ENCODE measurements at regions not wholly inside any gene's neighbourhood (a gene's known extent, or its start where the extent isn't known, plus 50 kb on each side); places are given as distances from the start of the nearest gene placed in this dataset.
"Not testable (repeated sequence)": the region's sequence is repeated elsewhere in the genome, so short reads cannot be mapped to it uniquely, and the experiment has no call there.

DNA sequence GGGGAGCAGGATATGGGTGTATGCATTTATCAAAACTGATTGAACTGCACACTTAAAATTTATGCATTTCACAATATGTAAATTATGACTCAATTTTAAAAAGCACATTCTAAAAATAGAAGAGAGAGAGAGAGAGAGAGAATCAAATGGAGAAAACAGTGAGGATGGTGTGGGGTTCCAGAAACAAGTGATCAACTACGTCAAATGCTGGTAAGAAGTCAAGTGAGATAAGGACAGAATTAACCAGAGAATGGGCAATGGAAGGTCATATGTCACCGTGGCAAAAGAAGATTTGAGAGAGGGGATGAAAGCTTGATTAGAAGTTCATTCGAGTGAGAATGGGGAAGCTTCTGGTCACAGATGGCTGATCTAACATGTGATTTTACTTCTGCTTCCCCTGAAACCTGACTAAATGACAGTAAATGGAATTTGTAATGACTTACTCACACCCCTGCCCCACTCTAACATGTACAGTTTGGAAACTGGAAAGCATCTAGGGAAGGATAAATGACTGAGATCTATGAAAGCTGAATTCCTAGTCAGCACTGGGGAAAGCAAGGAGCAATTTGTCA, 276.5 kb upstream of the AMIGO2 start:
- H3K27me3 Mint-ChIP-seq, result no peaks in the 10 kb centered on the region
- peaks cover 0 to 11% (median 2%) of the 10 kb centered on the region in 3 donors for H3K9me3 Mint-ChIP-seq
- H3K36me3 Mint-ChIP-seq, result peaks cover 5% of the 10 kb centered on the region
- peak overlapping the region; percentile 22 to 88 (median 50) for H3K4me3 Mint-ChIP-seq
- peak overlapping the region; percentile 86 to 94 (median 93) for H3K27ac Mint-ChIP-seq
- H3K4me1 Mint-ChIP-seq, result peaks cover 49 to 61% (median 53%) of the 10 kb centered on the region in 3 donors

DNA sequence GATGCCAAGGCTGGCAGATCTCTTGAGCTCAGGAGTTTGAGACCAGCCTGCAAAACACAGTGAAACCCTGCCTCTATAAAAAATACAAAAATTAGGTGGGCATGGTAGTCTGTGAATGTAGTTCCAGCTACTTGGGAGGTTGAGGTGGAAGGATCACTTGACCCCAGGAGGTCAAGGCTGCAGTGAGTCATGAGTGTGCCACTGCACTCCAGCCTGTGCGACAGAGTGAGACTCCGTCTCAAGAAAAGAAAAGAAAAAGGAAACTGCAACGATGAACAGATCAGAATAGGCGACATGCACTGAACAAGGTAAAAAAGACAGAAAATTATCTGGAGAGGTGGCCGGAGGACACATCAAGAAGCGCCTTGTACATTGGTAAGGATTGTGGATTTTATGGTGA, 273.7 kb upstream of the AMIGO2 start:
- Mint-ChIP-seq H3K4me1 (peaks cover 47 to 51% (median 48%) of the 10 kb centered on the region in 3 donors), H3K27me3 (no peaks in the 10 kb centered on the region), H3K4me3 (peak overlapping the region in 3 of 4 donors; percentile 23 to 91 (median 83)), H3K9me3 (peaks cover 0 to 9% (median 2%) of the 10 kb centered on the region in 3 donors), H3K27ac (peak overlapping the region; percentile 77 to 88 (median 80)), H3K36me3 (peaks cover 5% of the 10 kb centered on the region)

DNA sequence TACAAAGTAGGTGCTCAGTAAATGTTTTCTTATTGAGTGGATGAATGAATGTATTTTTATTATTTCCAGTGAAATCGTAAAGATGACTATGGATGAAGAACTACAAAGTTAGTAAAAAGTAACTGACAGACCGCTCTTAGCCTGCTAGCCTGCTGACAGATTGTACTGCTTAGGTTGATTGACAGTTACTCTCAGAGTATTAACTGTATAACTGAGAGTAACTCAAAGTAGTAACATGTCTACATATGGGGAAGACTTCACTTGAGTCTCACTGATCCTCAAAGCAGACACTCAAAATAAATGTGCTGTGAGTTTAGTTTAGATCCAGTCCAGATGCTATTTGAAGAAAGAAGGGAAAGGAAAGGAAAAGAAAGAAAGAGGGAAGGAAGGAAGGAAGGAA, 272.3 kb upstream of the AMIGO2 start:
- H3K9me3 Mint-ChIP-seq, result peaks cover 0 to 6% (median 2%) of the 10 kb centered on the region in 3 donors
- H3K27me3 Mint-ChIP-seq, result no peaks in the 10 kb centered on the region
- H3K4me1 Mint-ChIP-seq, result peaks cover 40 to 43% (median 41%) of the 10 kb centered on the region in 3 donors
- peaks cover 3% of the 10 kb centered on the region for H3K36me3 Mint-ChIP-seq
- peak overlapping the region in 2 of 3 donors; percentile 87 to 88 for H3K27ac Mint-ChIP-seq
- peak overlapping the region in 2 of 4 donors; percentile 18 to 19 for H3K4me3 Mint-ChIP-seq

DNA sequence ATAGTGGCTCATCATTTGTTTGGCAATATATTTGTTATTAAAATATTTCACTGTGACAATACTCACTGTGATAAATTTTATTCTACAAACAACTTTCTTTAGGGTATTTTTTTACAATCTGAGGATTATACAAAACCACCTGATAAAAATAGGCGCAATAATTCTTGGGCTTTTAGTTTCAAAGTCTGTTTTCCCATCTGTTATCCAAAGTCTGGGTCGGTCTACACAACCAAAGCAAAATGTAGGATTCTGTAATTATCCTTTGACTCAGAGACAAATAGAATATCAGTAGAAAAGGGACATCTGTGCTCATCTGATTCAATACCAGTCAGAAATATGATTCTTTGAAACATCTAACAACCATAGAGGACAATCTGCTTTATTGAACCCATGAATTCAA, 271.8 kb upstream of the AMIGO2 start:
- Mint-ChIP-seq H3K4me1 (peaks cover 37 to 41% (median 37%) of the 10 kb centered on the region in 3 donors), H3K9me3 (peaks cover 0 to 6% (median 2%) of the 10 kb centered on the region in 3 donors), H3K27ac (no peak overlapping the region), H3K4me3 (no peak overlapping the region), H3K27me3 (no peaks in the 10 kb centered on the region), H3K36me3 (peaks cover 3% of the 10 kb centered on the region)

DNA sequence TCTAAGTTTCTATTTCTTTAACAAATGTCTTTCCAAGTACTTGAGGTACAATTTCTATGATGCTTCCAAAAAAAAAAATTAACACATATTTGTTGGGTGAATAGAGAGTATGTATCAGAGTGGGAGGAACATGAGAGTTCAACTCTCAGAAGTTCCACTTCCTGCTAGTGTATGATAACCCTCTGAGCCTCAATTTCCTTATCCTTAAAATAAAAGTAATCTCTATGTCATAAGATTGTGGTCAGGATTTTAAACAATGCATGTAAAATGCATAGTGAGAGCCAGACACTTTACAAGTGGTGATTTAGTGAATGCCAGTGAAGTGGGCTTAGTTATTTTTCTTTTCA, 270.3 kb upstream of the AMIGO2 start:
- H3K36me3 Mint-ChIP-seq, result no peaks in the 10 kb centered on the region
- H3K27me3 Mint-ChIP-seq, result no peaks in the 10 kb centered on the region
- H3K9me3 Mint-ChIP-seq, result peaks cover 0 to 6% (median 2%) of the 10 kb centered on the region in 3 donors
- peak overlapping the region in 2 of 4 donors; percentile 25 to 39 for H3K4me3 Mint-ChIP-seq
- H3K27ac Mint-ChIP-seq, result peak overlapping the region in 2 of 3 donors; percentile 57 to 63
- H3K4me1 Mint-ChIP-seq, result peaks cover 24 to 33% (median 28%) of the 10 kb centered on the region in 3 donors

DNA sequence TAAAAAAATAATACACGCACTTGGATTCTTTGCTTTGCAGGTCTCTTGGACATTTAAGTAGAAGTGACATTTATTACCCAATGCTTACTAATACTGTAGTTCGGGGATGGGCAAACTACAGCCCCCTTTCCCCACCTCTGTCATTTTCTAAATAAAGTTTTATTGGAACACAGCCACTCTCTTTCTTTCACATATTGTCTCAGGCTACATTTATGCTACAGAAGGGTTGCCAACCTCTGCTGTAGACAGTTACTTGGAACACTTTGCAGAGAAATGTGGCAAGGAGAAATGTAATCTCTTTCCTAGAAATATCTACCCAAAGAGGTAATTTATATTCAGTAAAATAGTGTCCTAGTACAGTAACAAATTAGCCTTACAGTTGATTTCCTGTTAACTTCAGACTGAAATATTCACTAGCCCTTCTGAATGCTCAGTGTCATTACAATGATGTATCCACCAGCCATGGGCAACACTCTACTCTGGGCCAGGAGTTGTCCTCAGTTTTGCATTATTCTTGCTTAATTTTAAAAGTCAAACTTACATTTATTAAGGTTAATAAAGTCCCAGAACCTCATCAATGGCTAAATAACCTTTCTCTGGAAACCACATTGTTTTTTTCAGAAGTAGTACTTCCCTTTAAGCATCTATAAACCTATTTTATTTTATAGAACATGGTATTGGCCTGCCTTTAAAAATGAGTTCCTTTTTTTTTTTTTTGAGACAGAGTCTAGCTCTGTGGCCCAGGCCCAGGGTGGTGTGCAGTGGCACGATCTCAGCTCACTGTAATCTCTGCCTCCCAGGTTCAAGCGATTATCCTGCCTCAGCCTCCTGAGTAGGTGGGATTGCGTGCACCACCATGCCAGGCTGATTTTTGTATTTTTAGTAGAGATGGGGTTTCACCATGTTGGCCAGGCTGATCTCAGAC, 269.6 kb upstream of the AMIGO2 start:
- Mint-ChIP-seq H3K27me3 (no peaks in the 10 kb centered on the region), H3K4me3 (peak overlapping the region in 3 of 4 donors; percentile 25 to 63 (median 39)), H3K4me1 (peaks cover 24 to 33% (median 28%) of the 10 kb centered on the region in 3 donors), H3K9me3 (peaks cover 0 to 6% (median 2%) of the 10 kb centered on the region in 3 donors), H3K27ac (peak overlapping the region; percentile 57 to 84 (median 63)), H3K36me3 (no peaks in the 10 kb centered on the region)

DNA sequence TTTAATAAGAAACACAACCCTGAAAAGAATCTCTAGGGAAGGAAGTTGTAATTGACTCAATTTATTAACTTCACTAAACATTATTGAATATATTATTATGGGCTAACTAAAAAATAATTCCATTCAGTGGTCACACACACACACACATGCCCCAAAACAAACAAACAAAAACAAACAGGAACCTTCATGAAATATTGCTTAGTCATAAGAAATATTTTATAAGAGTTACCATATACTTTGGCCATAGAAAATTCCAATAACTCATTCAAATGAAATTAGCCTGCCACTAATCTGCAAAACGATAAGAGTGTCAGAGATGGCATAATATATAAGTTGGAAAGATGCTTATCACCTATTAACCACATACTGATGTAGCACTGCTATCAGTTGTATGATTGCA, 268.4 kb upstream of the AMIGO2 start:
- no peaks in the 10 kb centered on the region for H3K27me3 Mint-ChIP-seq
- no peak overlapping the region for H3K27ac Mint-ChIP-seq
- H3K4me1 Mint-ChIP-seq, result peaks cover 16 to 26% (median 19%) of the 10 kb centered on the region in 3 donors
- peaks cover 0 to 2% (median 0%) of the 10 kb centered on the region in 3 donors for H3K9me3 Mint-ChIP-seq
- no peak overlapping the region for H3K4me3 Mint-ChIP-seq
- H3K36me3 Mint-ChIP-seq, result no peaks in the 10 kb centered on the region

DNA sequence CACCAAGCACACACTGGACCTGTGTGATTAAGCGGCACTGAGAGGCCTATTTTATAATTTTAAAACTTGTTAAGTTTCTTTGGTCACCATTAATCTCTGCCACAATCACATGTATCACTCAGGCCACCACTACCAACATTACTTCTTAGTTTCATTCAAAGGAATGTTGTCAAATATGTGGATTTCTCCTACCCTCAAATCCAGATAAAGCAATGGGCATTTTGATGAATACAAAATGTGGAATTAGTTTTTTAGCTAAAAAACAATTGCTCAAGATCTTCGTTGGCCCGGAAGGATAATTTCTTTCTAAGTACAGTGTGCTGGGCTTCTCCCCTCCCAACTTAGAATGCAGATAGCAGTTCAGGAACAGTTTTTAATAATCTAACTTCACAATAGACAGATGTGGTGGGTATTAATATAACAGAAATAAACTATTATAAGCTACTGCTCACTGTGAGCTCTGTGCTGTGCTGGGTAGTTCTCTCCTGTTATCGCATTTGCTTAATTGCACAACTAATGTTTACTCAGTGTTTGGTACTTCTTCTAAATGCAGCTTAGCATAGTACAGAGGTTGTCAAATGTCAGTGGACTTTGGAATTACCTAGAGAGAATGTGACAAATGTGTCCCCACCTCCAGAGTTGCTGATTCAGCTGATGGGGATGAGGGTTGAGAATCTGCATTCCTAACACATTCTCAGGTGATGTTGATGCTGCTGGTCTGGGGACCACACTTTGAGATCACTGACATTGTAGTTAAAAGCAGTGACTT, 266.7 kb upstream of the AMIGO2 start:
- no peak overlapping the region for H3K4me3 Mint-ChIP-seq
- no peaks in the 10 kb centered on the region for H3K36me3 Mint-ChIP-seq
- no peaks in the 10 kb centered on the region for H3K9me3 Mint-ChIP-seq
- no peaks in the 10 kb centered on the region for H3K27me3 Mint-ChIP-seq
- H3K27ac Mint-ChIP-seq, result no peak overlapping the region
- peaks cover 9 to 22% (median 13%) of the 10 kb centered on the region in 3 donors for H3K4me1 Mint-ChIP-seq

DNA sequence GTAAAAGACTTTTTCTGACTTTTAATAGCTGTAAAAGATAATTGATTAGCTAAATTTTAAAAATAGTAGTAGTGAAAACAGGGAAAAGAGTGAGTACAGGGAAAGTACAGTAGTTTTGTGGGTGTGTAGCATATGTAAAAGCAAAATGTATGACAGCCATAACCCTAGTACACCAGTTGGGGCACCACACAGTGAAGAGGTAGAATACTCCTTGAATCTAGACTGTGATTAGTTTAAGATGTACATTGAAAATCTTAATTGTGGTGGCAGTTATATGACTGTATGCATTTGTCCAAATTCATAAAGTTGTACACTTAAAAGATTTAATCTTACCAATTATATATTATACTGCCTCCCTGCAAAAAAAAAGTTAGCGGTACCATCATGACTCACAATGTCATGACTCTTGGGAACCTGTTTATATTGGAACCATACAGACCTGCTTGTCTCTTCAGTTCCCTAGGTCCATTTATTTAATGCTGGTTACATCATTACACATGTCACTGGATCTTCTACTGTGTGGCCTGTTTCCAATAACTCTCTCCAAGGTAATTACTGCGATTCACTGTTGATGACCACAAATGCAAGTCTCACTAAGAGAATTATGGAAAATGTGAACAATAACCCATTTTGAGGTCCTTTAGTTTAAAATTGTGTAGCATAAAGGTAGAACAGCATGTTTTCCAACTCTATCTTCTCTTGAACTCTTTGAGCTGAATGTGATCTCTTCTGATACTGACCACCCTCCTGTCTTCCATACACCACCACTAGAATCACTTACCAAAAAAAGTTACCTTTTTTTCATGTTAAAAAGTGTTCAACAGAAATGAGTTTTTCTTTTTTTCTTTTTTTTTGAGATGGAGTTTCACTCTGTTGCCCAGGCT, 264.2 kb upstream of the AMIGO2 start:
- H3K27ac Mint-ChIP-seq, result no peak overlapping the region
- H3K4me1 Mint-ChIP-seq, result peaks cover 0 to 5% (median 2%) of the 10 kb centered on the region in 3 donors
- no peaks in the 10 kb centered on the region for H3K27me3 Mint-ChIP-seq
- H3K4me3 Mint-ChIP-seq, result no peak overlapping the region
- H3K36me3 Mint-ChIP-seq, result no peaks in the 10 kb centered on the region
- H3K9me3 Mint-ChIP-seq, result no peaks in the 10 kb centered on the region

DNA sequence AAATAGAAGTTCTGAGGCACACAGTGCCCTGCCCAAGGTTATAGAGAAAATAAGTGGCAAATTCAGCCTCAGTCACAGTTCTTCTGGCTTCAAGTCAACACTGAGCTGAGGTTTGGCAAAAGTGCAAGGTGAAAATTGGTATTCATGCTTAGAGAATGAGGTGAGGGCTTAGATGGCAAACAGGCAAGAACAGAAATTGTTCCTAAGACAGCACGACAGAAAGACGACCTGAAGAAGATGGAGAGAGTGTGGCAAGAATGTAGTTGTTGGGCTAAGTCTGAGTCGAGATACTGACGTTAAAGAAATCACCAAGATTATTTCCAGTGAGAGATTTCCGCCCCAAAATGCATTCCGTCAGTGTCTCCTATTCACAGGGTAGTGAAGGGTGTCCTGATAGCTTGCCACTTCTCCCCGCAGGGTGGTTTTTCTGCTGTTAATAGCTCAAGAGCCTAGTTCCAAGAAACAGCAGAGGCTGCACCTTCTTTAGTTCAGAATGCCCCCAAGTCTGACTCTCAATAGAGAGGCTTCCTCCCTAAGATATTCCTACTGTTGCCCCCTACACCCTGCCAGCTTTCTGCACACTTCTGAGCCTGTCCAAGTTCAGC, 260.8 kb upstream of the AMIGO2 start:
- Mint-ChIP-seq H3K27me3 (no peaks in the 10 kb centered on the region), H3K4me1 (peaks cover 5 to 6% (median 6%) of the 10 kb centered on the region in 3 donors), H3K36me3 (peaks cover 2% of the 10 kb centered on the region), H3K4me3 (no peak overlapping the region), H3K27ac (no peak overlapping the region), H3K9me3 (peaks cover 0 to 7% (median 0%) of the 10 kb centered on the region in 3 donors)

DNA sequence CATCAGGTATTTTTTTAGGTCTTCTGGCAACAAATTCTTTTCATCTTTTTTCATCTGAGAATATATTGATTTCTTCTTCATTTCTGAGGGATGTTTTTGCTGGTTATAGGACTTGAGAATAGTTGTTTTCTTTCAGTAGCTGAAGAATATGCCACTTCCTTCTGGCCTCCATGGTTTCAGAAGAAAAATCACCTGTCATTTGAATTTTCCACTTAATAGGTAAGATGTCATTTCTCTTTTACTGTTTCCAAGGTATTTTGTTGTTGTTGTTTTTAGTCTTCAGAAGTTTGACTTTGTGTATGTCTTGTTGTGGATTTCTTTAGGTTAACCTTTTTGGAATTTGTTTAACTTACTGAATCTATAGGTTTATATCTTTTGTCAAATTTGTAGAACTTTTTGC, 257.8 kb upstream of the AMIGO2 start:
- no peak overlapping the region for H3K27ac Mint-ChIP-seq
- no peaks in the 10 kb centered on the region for H3K27me3 Mint-ChIP-seq

DNA sequence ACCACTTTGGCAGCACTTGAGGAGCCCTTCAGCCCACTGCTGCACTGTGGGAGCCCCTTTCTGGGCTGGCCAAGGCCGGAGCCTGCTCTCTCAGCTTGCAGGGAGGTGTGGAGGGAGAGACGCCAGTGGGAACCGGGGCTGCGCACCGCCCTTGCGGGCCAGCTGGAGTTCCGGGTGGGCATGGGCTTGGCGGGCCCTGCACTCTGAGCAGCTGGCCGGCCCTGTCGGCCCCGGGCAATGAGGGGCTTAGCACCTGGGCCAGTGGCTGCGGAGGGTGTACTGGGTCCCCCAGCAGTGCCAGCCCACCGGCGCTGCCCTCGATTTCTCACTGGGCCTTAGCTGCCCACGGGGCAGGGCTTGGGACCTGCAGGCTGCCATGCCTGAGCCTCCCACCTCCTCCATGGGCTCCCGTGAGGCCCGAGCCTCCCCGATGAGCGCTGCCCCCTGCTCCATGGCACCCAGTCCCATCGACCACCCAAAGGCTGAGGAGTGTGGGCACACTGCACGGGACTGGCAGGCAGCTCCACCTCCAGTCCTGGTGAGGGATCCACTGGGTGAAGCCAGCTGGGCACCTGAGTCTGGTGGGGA, 253.6 kb upstream of the AMIGO2 start:
- H3K36me3 Mint-ChIP-seq, H3K4me3 Mint-ChIP-seq, H3K27ac Mint-ChIP-seq, H3K9me3 Mint-ChIP-seq, H3K27me3 Mint-ChIP-seq: not testable (repeated sequence)
- peaks cover 16 to 22% (median 18%) of the 10 kb centered on the region in 3 donors for H3K4me1 Mint-ChIP-seq

More for the DNA sequence above, 257.8 kb upstream of the AMIGO2 start:
- no peak overlapping the region for H3K4me3 Mint-ChIP-seq
- peaks cover 2% of the 10 kb centered on the region for H3K36me3 Mint-ChIP-seq
- H3K4me1 Mint-ChIP-seq, result peaks cover 7 to 11% (median 9%) of the 10 kb centered on the region in 3 donors
- peaks cover 0 to 7% (median 0%) of the 10 kb centered on the region in 3 donors for H3K9me3 Mint-ChIP-seq

DNA sequence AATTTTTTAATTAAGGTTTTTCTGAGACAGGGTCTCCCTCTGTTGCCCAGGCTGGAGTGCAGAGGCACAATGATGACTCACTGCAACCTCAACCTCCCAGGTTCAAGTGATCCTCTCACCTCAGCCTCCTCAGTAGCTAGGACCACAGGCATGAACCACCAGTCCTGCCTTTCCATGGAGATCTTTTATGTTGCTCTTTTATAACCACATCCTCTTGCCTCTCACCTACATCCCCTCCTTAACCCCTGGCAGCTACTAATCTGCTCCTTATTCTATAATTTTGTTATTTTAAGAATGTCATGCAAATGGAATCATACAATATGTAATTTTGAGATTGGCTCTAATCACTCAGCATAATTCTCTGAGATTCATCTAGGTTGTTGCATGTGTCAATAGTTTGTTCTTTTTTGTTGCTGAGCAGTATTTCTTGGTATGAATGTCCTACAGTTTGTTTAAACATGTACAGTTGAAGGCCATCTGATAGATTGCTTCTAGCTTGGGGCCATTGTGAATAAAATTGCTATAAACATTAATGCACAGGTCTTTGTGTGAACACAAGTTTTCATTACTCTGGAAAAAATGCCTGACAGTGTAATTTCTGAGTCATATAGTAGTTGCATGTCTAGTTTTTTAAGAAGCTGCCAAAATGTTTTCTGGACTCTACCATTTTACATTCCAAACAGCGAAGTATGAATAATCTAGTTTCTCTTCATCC, 249.2 kb upstream of the AMIGO2 start:
- no peaks in the 10 kb centered on the region for H3K36me3 Mint-ChIP-seq
- no peaks in the 10 kb centered on the region for H3K9me3 Mint-ChIP-seq
- H3K27me3 Mint-ChIP-seq, result no peaks in the 10 kb centered on the region
- H3K27ac Mint-ChIP-seq, result no peak overlapping the region
- peaks cover 11 to 15% (median 12%) of the 10 kb centered on the region in 3 donors for H3K4me1 Mint-ChIP-seq
- H3K4me3 Mint-ChIP-seq, result no peak overlapping the region
